ENCODE measurements at regions not wholly inside any gene's neighbourhood (a gene's known extent, or its start where the extent isn't known, plus 50 kb on each side); places are given as distances from the start of the nearest gene placed in this dataset.
"Not testable (repeated sequence)": the region's sequence is repeated elsewhere in the genome, so short reads cannot be mapped to it uniquely, and the experiment has no call there.

DNA sequence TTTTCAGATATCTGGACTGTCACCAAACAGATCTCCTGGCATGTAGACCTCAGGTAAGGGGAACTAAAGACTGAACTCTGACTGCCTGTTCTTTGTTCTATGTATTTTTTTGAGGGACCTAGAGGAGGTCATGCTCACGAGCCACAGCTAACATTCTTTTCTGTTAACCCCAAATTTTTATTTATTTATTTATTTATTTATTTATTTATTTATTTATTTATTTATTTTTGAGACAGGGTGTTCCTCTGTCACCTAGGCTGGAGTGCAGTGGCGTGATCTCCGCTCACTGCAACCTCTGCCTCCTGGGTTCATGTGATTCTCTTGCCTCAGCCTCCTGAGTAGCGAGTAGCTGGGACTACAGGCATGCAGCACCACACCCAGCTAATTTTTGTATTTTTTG, 562.0 kb downstream of the NLGN4X start:
- H4K20me1 ChIP-seq (ENCODE audit: control insufficient read depth, insufficient read depth); FAIRE-seq; ATAC-seq; POLR2A ChIA-PET; intact Hi-C loops (cut with micrococcal nuclease; ENCODE audit: unreplicated experiment); H3K27me3 ChIP-seq (replicated peaks in 1 of 2; ENCODE audit: control insufficient read depth in 2 of 2, insufficient read depth in 2 of 2, low read length in 1 of 2); H3K79me2 ChIP-seq (ENCODE audit: control insufficient read depth, insufficient read depth, low read length); H3K27ac ChIP-seq (ENCODE audit: control insufficient read depth, insufficient read depth); H2AFZ ChIP-seq (ENCODE audit: control insufficient read depth, low read depth, low read length); H3K4me3 ChIP-seq; CTCF ChIA-PET; H3K4me2 ChIP-seq (ENCODE audit: control insufficient read depth, insufficient read depth); DNase-seq (ENCODE audit: low read depth, low spot score); BruUV-seq (replicated peaks); H3K4me1 ChIP-seq (ENCODE audit: control insufficient read depth, insufficient read depth, low read length); H3K36me3 ChIP-seq (ENCODE audit: control insufficient read depth in 2 of 2, insufficient read depth in 2 of 2, low read length in 1 of 2); RAD21 ChIA-PET (ENCODE audit: unreplicated experiment); H3K9ac ChIP-seq (ENCODE audit: control insufficient read depth, insufficient read depth, low read length); H3K9me3 ChIP-seq (replicated peaks; ENCODE audit: control insufficient read depth, insufficient read depth, low read length): not testable (repeated sequence)
- in situ Hi-C loops (cut with MboI): loop anchor here (10.0 to 25.0 kb wide), 2 partner anchors 62 to 1854 kb away; no protein-coding TSS in a partner anchor
- 0% methylated on average over 4 of the region's 4 CpGs for WGBS (ENCODE audit: insufficient coverage, insufficient replicate concordance, low lambda C conversion rate, missing lambda C conversion rate)
- SMC1A ChIA-PET (ENCODE audit: uncharacterized antibody, unreplicated experiment): interaction anchor here (0.9 kb wide), 1 partner anchor 9 kb away, joined by 3 read pairs; no protein-coding TSS in a partner anchor

DNA sequence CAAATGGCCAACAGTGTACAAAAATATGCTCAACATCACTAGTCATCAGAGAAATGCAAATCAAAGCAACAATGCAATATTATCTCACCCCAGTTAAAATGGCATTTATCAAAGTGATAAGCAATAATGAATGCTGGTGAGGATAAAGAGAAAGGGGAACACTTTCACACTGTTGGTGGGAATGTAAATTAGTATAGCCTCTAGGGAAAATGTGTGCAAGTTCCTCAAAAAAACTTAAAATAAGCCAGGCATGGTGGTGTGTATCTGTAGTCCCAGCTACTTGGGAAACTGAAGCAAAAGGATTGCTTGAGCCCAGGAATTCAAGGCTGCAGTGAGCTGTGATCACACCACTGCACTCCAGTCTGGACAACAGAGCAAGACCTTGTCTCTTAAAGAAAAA, 572.1 kb downstream of the NLGN4X start:
- in situ Hi-C loops (cut with MboI): loop anchor here (25.0 kb wide), 1 partner anchor 1844 kb away; no protein-coding TSS in a partner anchor
- Histone ChIP-seq H3K4me1 (ENCODE audit: control insufficient read depth, insufficient read depth, low read length) (no peaks in the 10 kb centered on the region), H2AFZ (ENCODE audit: control insufficient read depth, low read depth, low read length) (no peak overlapping the region), H3K9me3 (replicated peaks; ENCODE audit: control insufficient read depth, insufficient read depth, low read length) (no peaks in the 10 kb centered on the region; the same call in 2 of the 3 replicates), H3K36me3 (ENCODE audit: control insufficient read depth in 2 of 2, insufficient read depth in 2 of 2, low read length in 1 of 2) (no peaks in the 10 kb centered on the region), H3K4me2 (ENCODE audit: control insufficient read depth, insufficient read depth) (no peak overlapping the region), H3K9ac (ENCODE audit: control insufficient read depth, insufficient read depth, low read length) (no peak overlapping the region), H4K20me1 (ENCODE audit: control insufficient read depth, insufficient read depth) (no peaks in the 10 kb centered on the region), H3K27me3 (replicated peaks in 1 of 2; ENCODE audit: control insufficient read depth in 2 of 2, insufficient read depth in 2 of 2, low read length in 1 of 2) (no peaks in the 10 kb centered on the region), H3K4me3 (no peak overlapping the region), H3K27ac (ENCODE audit: control insufficient read depth, insufficient read depth) (no peak overlapping the region), H3K79me2 (ENCODE audit: control insufficient read depth, insufficient read depth, low read length) (no peaks in the 10 kb centered on the region)
- intact Hi-C loops (cut with micrococcal nuclease; ENCODE audit: unreplicated experiment): no loop called here
- DNase-seq (ENCODE audit: low read depth, low spot score): no peak
- FAIRE-seq: no peak
- SMC1A ChIA-PET (ENCODE audit: uncharacterized antibody, unreplicated experiment): interaction anchor here (1.2 kb wide), 1 partner anchor 9 kb away, joined by 3 read pairs; no protein-coding TSS in a partner anchor
- CTCF ChIA-PET: no interaction called here
- no peak for ATAC-seq
- RAD21 ChIA-PET (ENCODE audit: unreplicated experiment): no interaction called here
- POLR2A ChIA-PET: no interaction called here
- BruUV-seq (replicated peaks): no TSS peak
- TF ChIP-seq SP1 (IDR thresholded peaks at IDR 0.05; ENCODE audit: low read depth, low read length) (no peak), SIX5 (IDR thresholded peaks at IDR 0.05; ENCODE audit: low read depth, low read length, severe bottlenecking) (no peak), LARP7 (IDR thresholded peaks at IDR 0.05) (no peak), IKZF2 (IDR thresholded peaks at IDR 0.05) (no peak), SREBF2 (IDR thresholded peaks at IDR 0.05; ENCODE audit: low read length) (no peak), RCOR1 (conservative IDR thresholded peaks at IDR 0.05; ENCODE audit: low read depth, low read length) (no peak), CHD4 (IDR thresholded peaks at IDR 0.05) (no peak)
- TF ChIP-seq, protein P1, sequence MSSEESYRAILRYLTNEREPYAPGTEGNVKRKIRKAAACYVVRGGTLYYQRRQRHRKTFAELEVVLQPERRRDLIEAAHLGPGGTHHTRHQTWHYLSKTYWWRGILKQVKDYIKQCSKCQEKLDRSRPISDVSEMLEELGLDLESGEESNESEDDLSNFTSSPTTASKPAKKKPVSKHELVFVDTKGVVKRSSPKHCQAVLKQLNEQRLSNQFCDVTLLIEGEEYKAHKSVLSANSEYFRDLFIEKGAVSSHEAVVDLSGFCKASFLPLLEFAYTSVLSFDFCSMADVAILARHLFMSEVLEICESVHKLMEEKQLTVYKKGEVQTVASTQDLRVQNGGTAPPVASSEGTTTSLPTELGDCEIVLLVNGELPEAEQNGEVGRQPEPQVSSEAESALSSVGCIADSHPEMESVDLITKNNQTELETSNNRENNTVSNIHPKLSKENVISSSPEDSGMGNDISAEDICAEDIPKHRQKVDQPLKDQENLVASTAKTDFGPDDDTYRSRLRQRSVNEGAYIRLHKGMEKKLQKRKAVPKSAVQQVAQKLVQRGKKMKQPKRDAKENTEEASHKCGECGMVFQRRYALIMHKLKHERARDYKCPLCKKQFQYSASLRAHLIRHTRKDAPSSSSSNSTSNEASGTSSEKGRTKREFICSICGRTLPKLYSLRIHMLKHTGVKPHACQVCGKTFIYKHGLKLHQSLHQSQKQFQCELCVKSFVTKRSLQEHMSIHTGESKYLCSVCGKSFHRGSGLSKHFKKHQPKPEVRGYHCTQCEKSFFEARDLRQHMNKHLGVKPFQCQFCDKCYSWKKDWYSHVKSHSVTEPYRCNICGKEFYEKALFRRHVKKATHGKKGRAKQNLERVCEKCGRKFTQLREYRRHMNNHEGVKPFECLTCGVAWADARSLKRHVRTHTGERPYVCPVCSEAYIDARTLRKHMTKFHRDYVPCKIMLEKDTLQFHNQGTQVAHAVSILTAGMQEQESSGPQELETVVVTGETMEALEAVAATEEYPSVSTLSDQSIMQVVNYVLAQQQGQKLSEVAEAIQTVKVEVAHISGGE (CRISPR knock-in tag; IDR thresholded peaks at IDR 0.05): no peak
- TF ChIP-seq, protein P2, sequence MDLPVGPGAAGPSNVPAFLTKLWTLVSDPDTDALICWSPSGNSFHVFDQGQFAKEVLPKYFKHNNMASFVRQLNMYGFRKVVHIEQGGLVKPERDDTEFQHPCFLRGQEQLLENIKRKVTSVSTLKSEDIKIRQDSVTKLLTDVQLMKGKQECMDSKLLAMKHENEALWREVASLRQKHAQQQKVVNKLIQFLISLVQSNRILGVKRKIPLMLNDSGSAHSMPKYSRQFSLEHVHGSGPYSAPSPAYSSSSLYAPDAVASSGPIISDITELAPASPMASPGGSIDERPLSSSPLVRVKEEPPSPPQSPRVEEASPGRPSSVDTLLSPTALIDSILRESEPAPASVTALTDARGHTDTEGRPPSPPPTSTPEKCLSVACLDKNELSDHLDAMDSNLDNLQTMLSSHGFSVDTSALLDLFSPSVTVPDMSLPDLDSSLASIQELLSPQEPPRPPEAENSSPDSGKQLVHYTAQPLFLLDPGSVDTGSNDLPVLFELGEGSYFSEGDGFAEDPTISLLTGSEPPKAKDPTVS (IDR thresholded peaks at IDR 0.05; ENCODE audit: low read depth, low read length): no peak
- TF ChIP-seq, protein P3, sequence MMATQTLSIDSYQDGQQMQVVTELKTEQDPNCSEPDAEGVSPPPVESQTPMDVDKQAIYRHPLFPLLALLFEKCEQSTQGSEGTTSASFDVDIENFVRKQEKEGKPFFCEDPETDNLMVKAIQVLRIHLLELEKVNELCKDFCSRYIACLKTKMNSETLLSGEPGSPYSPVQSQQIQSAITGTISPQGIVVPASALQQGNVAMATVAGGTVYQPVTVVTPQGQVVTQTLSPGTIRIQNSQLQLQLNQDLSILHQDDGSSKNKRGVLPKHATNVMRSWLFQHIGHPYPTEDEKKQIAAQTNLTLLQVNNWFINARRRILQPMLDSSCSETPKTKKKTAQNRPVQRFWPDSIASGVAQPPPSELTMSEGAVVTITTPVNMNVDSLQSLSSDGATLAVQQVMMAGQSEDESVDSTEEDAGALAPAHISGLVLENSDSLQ (IDR thresholded peaks at IDR 0.05): no peak

Data from GM12878 (cell line).